ENCODE measurements at regions not wholly inside any gene's neighbourhood (a gene's known extent, or its start where the extent isn't known, plus 50 kb on each side); places are given as distances from the start of the nearest gene placed in this dataset.
"Not testable (repeated sequence)": the region's sequence is repeated elsewhere in the genome, so short reads cannot be mapped to it uniquely, and the experiment has no call there.

DNA sequence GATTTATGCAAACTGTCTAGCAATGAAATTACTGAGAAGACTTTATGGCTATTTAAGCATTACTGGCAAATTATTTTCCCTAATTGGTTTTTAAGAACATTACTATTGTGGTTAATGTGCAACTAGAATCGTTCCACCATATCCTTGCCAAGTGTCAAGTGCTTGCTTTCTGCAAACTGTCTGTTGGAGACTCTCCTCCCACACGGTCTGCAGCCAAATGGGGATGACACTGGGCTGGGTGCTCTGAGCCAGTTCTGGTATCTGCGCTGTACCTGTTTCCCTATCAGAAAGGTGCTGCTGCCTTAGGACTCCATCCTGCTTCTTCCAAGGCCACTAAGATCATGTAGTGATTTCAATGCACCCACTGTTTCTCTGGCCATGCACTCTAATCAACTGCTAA, 110.4 kb downstream of the RAMP3 start:
- no peak for DNase-seq (ENCODE audit: low read depth)

DNA sequence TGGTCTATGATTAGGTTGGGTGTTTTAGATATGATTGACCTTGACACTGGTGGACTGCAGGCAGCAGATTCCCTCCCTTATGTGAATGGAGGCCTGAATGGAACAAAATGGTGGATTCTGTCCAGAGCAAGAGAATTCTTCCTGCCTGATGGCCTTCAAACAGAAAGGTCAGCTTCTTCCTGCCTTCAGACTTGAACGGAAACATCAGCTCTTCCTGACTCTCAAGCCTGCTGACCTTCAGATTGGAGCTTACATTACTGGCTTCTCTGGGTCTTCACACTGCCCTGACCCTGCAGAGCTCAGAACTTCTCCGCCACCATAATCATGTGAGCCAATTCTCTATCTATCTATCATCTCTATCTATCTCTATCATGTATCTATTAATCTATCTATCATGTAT, 111.6 kb downstream of the RAMP3 start:
- DNase-seq (ENCODE audit: low read depth), result no peak

DNA sequence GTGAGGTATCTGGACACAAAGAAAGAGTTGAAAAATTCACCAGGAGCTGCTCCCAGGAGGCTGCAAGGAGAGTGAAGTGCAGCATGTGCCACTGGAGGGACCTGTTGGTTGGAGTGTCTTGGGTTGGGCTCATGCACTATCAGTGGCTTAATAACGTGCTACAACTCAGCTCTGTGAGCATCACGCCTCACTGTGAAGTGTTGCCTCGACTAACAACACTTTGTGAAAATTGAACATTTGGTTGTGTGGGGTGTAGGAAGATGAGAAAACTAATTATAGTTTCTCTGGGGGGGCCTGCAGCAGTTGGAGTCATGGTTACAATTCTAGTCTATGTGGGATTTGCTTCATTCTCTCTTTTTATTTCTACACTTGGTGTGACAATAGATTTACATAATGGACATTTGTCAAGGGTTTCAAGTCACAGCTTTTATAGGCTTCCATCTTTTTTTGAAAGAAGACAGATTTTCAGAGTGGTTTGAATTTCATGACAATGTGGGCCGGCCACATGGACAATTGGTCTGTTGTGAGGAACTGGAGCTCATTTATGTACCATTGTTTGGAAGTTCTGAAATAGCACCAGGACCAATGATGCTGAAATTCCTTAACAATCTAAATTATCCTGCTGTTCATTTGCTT, 121.3 kb downstream of the RAMP3 start:
- DNase-seq (ENCODE audit: low read depth), result no peak

DNA sequence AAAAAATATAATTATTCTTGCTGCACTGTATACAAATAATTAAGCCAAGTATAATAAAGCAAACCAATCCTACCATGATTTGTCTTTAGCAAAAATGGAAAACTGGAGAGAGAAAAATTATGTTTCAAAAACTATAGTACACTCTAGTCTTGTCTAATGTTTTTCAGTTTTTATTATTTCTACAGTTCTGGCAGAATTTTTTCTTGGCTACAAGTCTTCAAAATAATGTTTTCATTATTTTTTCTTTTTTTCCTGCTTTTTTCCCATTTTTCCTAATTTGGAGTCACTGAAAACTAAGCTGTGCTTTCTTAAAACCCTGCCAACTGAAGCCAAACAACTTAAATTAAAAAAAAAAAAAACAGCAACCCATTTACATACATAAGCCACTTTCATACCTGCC, 132.0 kb downstream of the RAMP3 start:
- DNase-seq (ENCODE audit: low read depth), result not testable (repeated sequence)

DNA sequence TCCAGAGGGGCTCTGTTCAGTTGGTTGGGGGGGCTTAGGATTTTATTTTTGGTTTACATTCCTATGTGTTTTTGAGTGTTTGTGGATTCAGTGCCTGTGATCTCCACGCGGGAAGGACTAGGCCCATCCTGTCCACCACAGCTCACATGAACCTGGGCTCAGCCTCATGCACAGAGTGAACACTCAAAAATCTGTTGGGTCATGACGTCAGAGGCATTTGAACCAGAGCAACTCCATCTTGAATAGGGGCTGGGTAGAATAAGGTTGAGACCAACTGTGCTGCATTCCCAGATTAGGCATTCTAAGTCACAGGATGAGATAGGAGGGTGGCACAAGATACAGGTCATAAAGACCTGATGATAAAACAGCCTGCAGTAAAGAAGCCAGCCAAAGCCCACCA, 133.3 kb downstream of the RAMP3 start:
- no peak for DNase-seq (ENCODE audit: low read depth)

DNA sequence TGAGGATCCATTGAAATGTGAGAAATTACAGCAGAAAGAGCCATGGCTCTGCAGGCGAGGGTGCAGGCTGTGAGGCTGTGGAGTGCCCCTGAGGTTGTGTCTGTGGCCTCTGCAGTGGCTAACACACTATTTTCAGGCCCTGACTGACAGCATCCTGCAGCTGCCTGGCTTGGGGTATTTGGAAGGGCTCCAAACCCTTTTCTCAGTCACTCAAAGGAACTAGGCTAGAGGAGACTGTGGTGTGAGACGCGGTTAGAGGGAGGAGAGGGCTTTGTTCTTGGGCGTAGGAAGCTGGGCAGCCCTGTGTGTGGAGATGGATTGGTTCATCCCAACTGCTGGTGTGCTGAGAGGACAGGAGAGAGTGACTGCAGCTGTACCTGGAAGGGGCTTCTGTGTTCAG, 134.9 kb downstream of the RAMP3 start:
- no peak for DNase-seq (ENCODE audit: low read depth)

DNA sequence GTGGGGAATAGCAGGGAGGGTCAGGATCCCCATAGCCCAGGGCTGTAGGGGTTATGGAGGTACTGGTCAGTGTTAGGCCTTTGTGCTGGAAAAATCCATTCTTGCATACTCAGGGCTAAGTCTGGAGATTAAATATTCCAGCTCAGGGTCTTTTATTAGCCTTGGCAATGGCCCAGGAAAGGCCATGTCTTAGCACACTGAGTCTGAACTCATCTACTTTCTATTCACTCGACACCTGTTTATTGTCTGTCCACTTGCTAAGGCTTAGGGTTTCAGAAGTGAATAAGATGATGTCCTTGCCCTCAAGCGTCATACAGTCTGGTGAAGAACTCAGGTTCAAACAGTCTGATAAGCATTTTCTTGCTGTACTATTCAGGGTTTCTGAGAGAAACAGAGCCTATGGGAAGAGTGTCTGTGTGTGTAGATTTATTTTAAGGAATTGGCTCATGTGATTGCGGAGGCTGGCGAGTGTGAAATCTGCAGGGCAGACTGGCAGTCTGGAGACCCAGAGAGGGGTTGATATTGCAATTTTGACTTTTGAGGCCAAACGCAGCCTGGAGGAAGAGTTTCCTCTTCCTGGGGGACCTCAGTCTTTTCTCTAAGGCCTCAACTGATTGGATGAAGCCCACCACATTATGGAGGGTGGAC, 135.8 kb downstream of the RAMP3 start:
- no peak for DNase-seq (ENCODE audit: low read depth)

DNA sequence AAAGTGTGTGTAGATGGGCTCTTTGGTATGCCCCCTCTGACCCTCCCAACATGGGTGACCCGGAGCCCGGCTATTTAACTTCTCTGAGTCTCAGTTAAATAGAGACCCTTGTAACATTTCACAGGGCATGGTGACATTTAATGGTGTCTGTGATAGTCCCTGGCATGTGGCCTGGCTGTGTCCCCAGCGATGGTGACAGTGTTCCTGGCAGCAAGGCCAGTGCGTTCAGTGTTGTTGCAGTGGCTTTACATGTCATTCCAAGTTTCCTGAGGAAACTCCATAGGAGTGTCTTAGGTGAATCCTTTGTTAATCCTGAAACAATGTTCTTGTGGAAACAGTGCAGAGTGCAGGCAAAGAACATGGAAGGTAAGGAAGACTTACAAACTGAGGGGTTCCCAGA, 137.0 kb downstream of the RAMP3 start:
- no peak for DNase-seq (ENCODE audit: low read depth)

DNA sequence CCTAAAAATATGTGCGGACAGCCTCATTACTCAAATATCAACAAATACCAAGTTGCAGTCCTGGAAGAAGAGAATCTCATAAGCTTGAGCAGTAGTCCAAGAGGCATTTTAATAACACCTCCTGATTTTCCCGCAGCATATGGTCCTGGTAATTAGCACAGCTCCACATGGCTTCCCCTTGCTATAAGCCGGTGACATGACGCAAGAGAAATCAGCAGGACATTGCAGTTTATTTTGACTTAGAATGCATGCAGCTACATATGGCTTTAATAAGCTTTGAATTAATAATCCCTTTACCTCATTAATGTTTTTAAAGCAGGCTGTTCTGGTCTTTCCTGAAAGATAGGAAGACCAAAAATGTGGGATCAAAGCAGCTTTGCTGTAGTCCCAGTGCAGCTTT, 137.6 kb downstream of the RAMP3 start:
- DNase-seq (ENCODE audit: low read depth), result no peak

DNA sequence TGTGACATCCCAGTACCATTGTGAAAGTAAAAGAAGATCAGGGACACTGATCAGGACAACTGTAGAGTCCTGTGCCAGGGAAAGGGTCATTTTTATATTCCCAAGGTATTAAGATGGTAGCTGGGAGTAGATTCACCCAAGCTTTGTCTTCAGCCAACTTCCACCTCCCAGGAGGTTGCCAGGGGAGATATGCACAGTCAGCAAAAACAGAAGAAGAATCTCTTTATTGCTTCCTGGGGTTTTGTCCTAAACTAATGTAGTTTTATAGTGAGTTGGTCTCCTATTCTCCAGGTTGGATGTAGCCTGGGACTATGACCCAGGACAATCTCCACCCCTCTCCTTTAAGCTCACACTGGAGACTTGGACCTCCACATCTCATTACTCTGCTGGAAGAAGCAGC, 139.2 kb downstream of the RAMP3 start:
- no peak for DNase-seq (ENCODE audit: low read depth)

DNA sequence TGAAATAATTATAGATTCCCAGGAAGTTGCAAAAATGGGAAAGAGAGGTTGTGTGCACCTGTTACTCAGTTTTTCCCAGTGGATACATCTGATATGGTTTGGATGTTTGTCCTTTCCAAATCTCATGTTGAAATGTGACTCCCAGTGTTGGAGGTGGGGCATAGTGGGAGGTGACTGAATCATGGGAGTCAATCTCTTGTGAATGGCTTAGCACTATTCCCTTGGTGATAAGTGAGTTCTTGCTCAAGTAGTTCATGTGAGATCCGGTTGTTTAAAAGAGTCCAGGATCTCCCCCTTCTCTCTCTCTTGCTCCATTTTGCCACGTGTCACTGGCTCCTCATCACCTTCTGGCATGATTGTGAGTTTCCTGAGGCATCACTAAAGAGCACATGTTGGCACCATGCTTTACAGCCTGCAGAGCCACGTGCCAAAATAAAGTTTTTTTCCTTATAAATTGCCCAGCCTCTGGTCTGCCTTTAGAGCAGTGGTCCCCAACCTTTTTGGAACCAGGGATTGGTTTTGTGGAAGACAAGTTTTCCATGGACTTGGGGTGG, 149.2 kb downstream of the RAMP3 start:
- DNase-seq (ENCODE audit: low read depth), result no peak

DNA sequence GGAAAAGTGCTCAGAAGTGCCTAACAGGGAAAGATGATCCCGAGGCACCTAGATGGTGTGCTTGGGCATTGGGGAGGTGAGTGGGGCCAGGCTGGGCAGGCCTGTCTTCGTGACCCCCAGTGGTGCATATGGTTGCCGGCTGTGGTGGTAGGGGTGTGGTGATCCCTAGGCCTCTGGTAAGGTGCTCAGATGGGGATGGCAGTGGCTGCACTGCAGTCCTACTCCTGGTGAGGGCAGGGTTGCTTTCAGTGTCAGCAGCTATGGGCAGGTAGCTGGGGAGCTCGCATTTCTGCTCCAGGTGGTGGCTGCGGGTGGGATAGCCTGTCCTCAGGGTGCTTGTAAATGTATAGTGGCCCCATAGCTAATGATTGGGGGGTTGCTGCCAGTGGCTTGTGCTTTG, 154.0 kb downstream of the RAMP3 start:
- no peak for DNase-seq (ENCODE audit: low read depth)

DNA sequence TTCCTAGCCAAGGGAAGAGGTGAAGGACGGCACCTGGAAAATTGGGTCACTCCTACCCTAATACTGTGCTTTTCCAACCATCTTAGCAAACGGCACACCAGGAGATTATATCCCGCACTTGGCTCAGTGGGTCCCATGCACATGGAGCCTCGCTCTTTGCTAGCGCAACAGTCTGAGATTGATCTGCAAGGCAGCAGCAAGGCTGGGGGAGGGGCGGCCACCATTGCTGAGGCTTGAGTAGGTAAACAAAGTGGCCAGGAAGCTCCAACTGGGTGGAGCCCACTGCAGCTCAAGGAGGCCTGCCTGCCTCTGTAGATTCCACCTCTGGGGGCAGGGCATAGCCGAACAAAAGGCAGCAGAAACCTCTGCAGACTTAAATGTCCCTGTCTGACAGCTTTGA, 157.9 kb downstream of the RAMP3 start:
- DNase-seq (ENCODE audit: low read depth), result not testable (repeated sequence)

DNA sequence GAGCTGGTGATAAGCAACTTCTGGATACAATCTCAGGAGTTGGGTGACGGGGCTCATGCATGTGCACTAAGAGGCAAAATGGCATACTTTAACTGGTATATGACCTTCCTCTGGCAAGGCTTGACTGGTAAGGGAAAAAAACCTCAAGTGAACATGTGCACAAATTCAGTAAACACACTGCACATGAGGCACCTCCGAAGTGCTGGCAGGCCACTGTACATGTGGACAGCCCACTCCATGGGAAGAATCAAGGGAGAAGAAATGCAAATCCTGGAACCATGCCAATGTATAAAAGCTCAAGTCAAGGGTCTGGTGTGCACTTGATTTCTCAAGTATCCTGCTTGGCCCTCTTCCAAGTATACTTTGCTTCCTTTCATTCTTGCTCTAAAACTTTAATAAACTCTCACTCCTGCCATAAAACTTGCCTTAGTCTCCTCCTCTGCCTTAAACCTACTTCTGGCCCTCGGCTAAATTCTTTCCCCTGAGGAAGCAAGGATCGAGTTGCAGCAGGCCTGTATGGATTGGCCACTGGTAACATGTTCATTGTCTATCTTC, 167.2 kb downstream of the RAMP3 start:
- DNase-seq (ENCODE audit: low read depth), result peak; percentile 2

DNA sequence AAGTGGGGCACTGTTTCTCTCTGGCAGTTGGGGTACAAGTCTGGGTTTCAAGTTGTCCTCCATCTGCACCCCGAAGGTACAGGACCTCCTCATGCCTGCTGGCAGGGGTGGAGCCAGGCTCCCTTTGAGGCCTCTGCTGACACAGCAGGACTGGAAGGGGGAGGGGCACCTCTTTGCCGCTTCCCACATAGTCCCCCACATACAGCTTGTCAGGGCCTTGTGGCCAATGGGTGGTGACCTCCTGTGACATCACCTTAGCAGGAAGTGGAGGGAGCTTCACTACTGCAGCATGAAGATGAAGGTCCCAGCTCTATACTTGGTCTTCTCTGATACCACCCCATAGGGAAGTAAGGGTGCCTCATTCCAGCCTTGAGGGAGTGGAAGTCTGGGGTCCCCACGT, 167.8 kb downstream of the RAMP3 start:
- DNase-seq (ENCODE audit: low read depth), result no peak

DNA sequence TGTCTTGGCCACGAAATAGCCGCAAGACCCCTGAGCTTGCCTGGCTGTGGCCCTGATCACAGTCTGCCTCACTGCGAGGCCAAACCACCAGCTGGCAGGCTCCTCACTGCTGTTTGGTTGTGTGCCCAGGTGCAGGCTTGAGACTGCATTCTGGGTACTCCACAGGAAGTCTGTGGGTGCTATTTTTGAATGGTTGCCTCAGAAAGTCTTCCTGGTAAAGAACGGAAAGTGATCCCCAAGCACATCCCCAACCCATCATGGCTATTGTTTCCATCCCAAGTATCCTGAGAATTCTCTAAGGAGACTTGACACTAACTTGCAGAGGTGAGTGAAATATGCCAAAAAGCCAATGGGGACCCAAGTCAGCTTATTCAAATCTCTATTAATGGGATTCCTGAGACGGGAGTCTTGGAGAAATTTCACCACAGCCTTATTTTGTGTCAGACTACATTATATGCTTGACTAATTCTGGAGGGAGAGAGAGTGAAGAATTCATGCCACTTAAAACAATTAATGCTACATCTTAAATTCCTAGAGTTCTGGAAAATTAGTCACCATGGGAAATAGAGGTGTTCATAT, 170.9 kb downstream of the RAMP3 start:
- no peak for DNase-seq (ENCODE audit: low read depth)

DNA sequence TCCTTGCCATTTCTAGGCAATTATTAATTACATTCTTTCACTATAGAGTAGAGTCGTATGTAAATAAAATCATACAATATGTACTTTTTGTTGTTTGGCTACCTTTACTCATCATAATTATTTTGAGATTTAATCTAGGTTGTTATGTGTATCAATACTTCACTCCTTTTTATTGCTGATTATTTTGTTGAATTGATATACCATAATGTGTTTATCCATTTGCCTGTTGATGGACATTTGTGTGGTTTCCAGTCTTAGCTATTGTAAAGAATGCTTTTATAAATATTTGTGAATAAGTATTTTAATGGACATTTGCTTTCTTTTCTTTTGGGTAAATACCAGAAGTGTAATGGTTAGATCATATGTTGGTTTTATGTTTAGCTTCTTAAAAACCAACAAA, 174.0 kb downstream of the RAMP3 start:
- no peak for DNase-seq (ENCODE audit: low read depth)

DNA sequence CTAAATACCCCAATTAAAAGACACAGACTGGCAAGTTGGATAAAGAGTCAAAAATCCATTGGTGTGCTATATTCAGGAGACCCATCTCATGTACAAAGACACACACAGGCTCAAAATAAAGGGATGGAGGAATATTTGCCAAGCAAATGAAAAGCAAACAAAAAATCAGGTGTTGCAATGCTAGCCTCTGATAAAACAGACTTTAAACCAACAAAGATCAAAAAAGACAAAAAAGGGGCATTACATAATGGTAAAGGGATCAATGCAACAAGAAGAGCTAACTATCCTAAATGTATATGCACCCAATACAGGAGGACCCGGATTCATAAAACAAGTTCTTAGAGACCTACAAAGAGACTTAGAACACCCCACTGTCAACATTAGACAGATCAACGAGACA, 177.4 kb downstream of the RAMP3 start:
- not testable (repeated sequence) for DNase-seq (ENCODE audit: low read depth)

DNA sequence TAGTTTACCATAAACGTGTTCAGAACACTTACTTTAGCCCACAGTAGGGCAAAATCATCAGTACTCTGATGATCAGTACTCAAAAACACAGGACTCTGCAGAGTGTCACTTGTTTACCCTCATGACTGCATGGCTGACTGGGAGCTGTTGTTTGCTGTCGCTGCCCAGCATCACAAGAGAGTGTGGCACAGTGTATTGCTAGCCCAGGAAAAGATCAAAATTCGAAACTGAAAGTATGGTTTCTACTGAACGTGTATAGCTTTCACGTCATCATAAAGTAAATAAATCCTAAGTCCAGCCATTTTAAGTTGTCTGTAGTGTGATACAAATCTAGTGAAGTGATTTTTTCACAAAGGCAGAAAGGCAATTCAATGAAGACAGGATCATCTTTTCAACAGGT, 184.6 kb downstream of the RAMP3 start:
- no peak for DNase-seq (ENCODE audit: low read depth)

DNA sequence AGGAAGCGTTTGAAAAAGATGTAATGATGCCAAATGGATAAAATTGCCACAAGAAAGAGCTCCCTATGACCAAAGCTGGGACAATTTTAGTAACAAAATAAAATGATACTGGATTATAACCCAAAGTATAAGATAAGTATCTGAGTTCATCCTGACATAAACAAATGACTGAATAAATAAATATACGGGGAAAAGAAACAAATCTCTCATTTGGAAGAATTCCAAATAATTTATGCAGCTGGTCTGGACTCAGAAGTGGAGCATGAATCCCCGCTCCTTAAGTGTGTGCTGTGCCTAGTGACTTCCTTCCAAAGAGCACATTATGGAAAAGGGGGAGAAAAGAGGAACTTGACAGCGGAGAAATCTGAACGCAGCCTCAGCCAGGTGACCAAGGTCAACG, 186.2 kb downstream of the RAMP3 start:
- no peak for DNase-seq (ENCODE audit: low read depth)

DNA sequence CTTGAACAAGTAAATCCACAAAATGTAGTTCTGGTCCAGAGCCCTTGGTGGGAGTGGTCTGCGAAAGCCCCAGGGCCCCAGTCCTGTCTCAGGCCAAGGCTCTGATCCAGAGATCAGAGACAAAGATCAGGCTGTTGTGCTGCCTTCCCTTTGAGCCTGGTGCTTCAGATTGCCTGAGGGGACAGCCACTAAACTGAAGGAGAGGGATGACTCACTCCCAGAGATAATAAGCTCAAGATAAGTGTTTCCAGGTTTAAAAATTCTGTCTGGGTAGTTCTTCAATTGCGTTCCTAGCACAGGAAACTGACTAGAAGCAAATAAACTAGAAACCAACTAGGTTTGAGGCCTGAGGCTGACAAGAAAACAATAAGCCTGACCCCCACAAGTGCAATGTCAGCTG, 190.2 kb downstream of the RAMP3 start:
- peak; percentile 23 for DNase-seq (ENCODE audit: low read depth)

DNA sequence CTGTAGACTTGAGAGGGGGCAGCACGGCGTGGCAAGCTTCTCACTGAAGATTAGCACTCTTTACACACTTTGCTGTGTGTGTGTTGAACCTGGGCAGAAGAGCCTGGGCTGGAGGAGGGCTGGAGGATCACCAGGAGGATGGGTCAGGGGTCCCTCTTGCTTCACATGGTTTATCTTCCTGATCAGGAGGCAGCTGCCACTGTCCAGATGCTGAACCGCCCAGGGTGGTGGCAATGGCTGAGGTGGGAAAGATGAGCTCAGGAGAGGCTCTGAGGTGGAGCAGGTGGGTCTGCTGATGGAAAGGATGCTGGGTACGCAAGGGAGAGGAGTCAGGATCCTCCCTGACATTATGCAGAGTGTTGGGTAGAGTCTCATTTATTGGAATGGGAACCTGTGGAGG, 191.5 kb downstream of the RAMP3 start:
- DNase-seq (ENCODE audit: low read depth), result no peak

DNA sequence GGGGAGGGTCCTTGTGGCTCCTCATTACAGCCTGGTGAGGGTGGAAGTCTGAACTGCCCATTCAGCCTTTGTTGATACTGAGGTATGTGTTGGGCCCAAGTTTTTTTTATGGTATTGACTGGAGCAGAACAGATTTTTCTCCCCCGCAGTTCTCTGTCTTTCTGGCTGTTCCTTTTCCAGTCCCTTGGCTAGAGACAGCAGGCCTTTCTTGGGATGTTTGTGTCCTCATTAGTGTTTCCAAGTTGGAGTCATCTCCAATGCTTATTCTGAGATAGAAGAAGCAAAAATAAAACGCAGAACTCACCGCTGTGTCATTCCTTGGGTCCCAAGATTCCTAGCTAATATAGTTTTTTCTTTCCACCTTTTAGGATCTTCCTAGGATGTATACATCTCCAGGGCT, 193.3 kb downstream of the RAMP3 start:
- no peak for DNase-seq (ENCODE audit: low read depth)
